OCI-LY7 (cell line): ENCODE measurements at regions not wholly inside any gene's neighbourhood (a gene's known extent, or its start where the extent isn't known, plus 50 kb on each side); places are given as distances from the start of the nearest gene placed in this dataset. TPM values are rescaled to one million over a fixed set of nuclear protein-coding genes. Genes with fewer than 3 reads are reported as not detected.

Experiments used
- BruUV-seq: library from RNA; stranded (reverse); fragments of 400-500 nt; replicated peaks from 2 replicates; lab custom pipeline; 2021; lab: Mats Ljungman, UMichigan
- CTCF ChIA-PET: fragments of 300-600 bp; sonication (Branson Sonifier 250); formaldehyde crosslinking; loops from one replicate; lab custom pipeline; 2022; ENCODE audit warnings: antibody characterized with exemption; ENCODE audit not compliant: unreplicated experiment; lab: Charles Lee
- POLR2A ChIA-PET: fragments of 300-600 bp; sonication (Branson Sonifier 250); formaldehyde crosslinking; loops from one replicate; lab custom pipeline; 2022; ENCODE audit warnings: antibody characterized with exemption; lab: Charles Lee
- DNase-seq: peaks from one replicate; pipeline ENCODE4 v3.0.0-alpha.2; 2015; ENCODE audit warnings: low spot score
- H2AFZ ChIP-seq: fragments of 200-600 bp; sonication (generic), shearing (Covaris generic); 2 replicates; pipeline ENCODE4 v1.6.1; 2014; ENCODE audit warnings: mild to moderate bottlenecking, antibody characterized with exemption, low read length, moderate library complexity
- H3K27ac ChIP-seq: fragments of 200-600 bp; sonication (generic); 2 replicates; pipeline ENCODE4 v1.5.1; 2014; ENCODE audit warnings: mixed run types, low read depth, mild to moderate bottlenecking, moderate library complexity, low read length, inconsistent platforms; ENCODE audit not compliant: poor library complexity, severe bottlenecking
- H3K36me3 ChIP-seq: fragments of 200-600 bp; sonication (generic); 2 replicates; pipeline ENCODE4 v1.6.1; 2014; ENCODE audit warnings: mild to moderate bottlenecking, antibody characterized with exemption, low read length, moderate library complexity, mixed read lengths; ENCODE audit not compliant: insufficient read depth
- H3K4me1 ChIP-seq: fragments of 200-600 bp; sonication (generic); 2 replicates; pipeline ENCODE4 v1.5.1; 2014; ENCODE audit warnings: mild to moderate bottlenecking, low read length; ENCODE audit not compliant: insufficient read depth, poor library complexity, severe bottlenecking
- H3K4me2 ChIP-seq: fragments of 200-600 bp; sonication (generic); 2 replicates; pipeline ENCODE4 v1.6.1; 2014; ENCODE audit warnings: mild to moderate bottlenecking, low read length
- H3K4me3 ChIP-seq: fragments of 200-600 bp; sonication (generic); 2 replicates; pipeline ENCODE4 v1.5.1; 2014; ENCODE audit warnings: mild to moderate bottlenecking, low read depth, low read length; ENCODE audit not compliant: poor library complexity, severe bottlenecking
- H3K79me2 ChIP-seq: fragments of 200-600 bp; sonication (generic); 2 replicates; pipeline ENCODE4 v1.6.1; 2016; ENCODE audit warnings: low read depth, mild to moderate bottlenecking, low read length, moderate library complexity, mixed read lengths; ENCODE audit not compliant: insufficient read depth
- H3K9me2 ChIP-seq: fragments of 200-600 bp; sonication (generic); 2 replicates; pipeline ENCODE4 v1.6.1; 2016; ENCODE audit warnings: mild to moderate bottlenecking, low read length, mixed read lengths; ENCODE audit not compliant: insufficient read depth
- H3K9me3 ChIP-seq: fragments of 200-600 bp; sonication (generic); 2 replicates; pipeline ENCODE4 v1.6.1; 2014; ENCODE audit warnings: mild to moderate bottlenecking, mixed run types, low read length, mixed read lengths
- H4K20me1 ChIP-seq: fragments of 200-600 bp; sonication (generic); 2 replicates; pipeline ENCODE4 v1.6.1; 2014; ENCODE audit warnings: mild to moderate bottlenecking, antibody characterized with exemption, low read length, moderate library complexity, mixed read lengths; ENCODE audit not compliant: insufficient read depth
- EZH2phosphoT487 ChIP-seq: fragments of 200-600 bp; sonication (generic); IDR thresholded peaks from 2 replicates; pipeline ENCODE4 v1.6.1; 2018; ENCODE audit warnings: low read depth, borderline replicate concordance, mild to moderate bottlenecking, mixed run types, antibody characterized with exemption, low read length, moderate library complexity, mixed read lengths
- intact Hi-C: fragments of 100-400 bp; cut with micrococcal nuclease; formaldehyde crosslinking; loops from one replicate; pipeline ENCODE4 v1.10.0; 2022; ENCODE audit not compliant: unreplicated experiment
- small RNA-seq: library from RNA; depleted of rRNA; stranded (forward); fragments of <200 nt; gene quantifications from one replicate; pipeline ENCODE3, GENCODE V24; 2014
- TF ChIP-seq, protein P1 (sequence below): fragments of 200-600 bp; sonication (generic); conservative IDR thresholded peaks from 2 replicates; pipeline ENCODE4 v1.5.1; 2014; ENCODE audit warnings: mild to moderate bottlenecking, antibody characterized with exemption, low read length, moderate library complexity, mixed read lengths

GRCh38 chr18:70380915-70381896 is 92.4 kb downstream of the SOCS6 start:
- no peaks in the 10 kb centered on the region for H3K36me3 ChIP-seq
- H3K4me1 ChIP-seq: no peaks in the 10 kb centered on the region
- H3K4me2 ChIP-seq: no peak overlapping the region
- BruUV-seq: no TSS peak
- no peaks in the 10 kb centered on the region for H3K9me3 ChIP-seq
- H3K4me3 ChIP-seq: no peak overlapping the region
- H4K20me1 ChIP-seq: no peaks in the 10 kb centered on the region
- intact Hi-C loops: no loop called here
- no peak overlapping the region for H3K27ac ChIP-seq
- TF ChIP-seq, protein P1, sequence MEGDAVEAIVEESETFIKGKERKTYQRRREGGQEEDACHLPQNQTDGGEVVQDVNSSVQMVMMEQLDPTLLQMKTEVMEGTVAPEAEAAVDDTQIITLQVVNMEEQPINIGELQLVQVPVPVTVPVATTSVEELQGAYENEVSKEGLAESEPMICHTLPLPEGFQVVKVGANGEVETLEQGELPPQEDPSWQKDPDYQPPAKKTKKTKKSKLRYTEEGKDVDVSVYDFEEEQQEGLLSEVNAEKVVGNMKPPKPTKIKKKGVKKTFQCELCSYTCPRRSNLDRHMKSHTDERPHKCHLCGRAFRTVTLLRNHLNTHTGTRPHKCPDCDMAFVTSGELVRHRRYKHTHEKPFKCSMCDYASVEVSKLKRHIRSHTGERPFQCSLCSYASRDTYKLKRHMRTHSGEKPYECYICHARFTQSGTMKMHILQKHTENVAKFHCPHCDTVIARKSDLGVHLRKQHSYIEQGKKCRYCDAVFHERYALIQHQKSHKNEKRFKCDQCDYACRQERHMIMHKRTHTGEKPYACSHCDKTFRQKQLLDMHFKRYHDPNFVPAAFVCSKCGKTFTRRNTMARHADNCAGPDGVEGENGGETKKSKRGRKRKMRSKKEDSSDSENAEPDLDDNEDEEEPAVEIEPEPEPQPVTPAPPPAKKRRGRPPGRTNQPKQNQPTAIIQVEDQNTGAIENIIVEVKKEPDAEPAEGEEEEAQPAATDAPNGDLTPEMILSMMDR: no peak
- no peak for TF ChIP-seq EZH2phosphoT487
- H2AFZ ChIP-seq: no peak overlapping the region
- no peaks in the 10 kb centered on the region for H3K9me2 ChIP-seq
- ChIA-PET CTCF (no interaction called here), POLR2A (interaction anchor here (0.5 kb wide), 1 partner anchor 24 kb away, joined by 3 read pairs; no protein-coding TSS in a partner anchor)
- no peak for DNase-seq
- no peaks in the 10 kb centered on the region for H3K79me2 ChIP-seq

Small RNAs in the stretch of these regions (small RNA-seq; reads per million reads assigned to genes)
- not detected for gene RN7SL795P
